Nephron progenitor cell (in vitro differentiated cells): ENCODE measurements at regions not wholly inside any gene's neighbourhood (a gene's known extent, or its start where the extent isn't known, plus 50 kb on each side); places are given as distances from the start of the nearest gene placed in this dataset.

Source experiments
- DNase-seq: peaks from one replicate; pipeline ENCODE4 v3.0.0; 2021
- H3K27ac Mint-ChIP-seq: 2 replicates; pipeline ENCODE4 v1.8.0; 2021; ENCODE audit warnings: mild to moderate bottlenecking, moderate library complexity, mixed read lengths
- H3K27me3 Mint-ChIP-seq: 2 replicates; pipeline ENCODE4 v1.8.0; 2021; ENCODE audit warnings: mild to moderate bottlenecking, low read depth, mixed read lengths; ENCODE audit not compliant: poor library complexity
- H3K36me3 Mint-ChIP-seq: 2 replicates; pipeline ENCODE4 v1.8.0; 2021; ENCODE audit warnings: low read depth, mixed read lengths
- H3K4me1 Mint-ChIP-seq: 2 replicates; pipeline ENCODE4 v1.8.0; 2021; ENCODE audit warnings: mixed read lengths
- H3K4me3 Mint-ChIP-seq: 2 replicates; pipeline ENCODE4 v1.8.0; 2021; ENCODE audit warnings: mild to moderate bottlenecking, moderate library complexity, mixed read lengths
- H3K9me3 Mint-ChIP-seq: 2 replicates; pipeline ENCODE4 v1.8.0; 2021; ENCODE audit warnings: mild to moderate bottlenecking, moderate library complexity, mixed read lengths
- TF ChIP-seq, protein P1 (sequence below): fragments of 200-600 bp; sonication (generic); IDR thresholded peaks from 2 replicates; pipeline ENCODE4 v1.5.0; 2021; ENCODE audit warnings: antibody characterized with exemption

GRCh38 chr17:5800131-5800530, 215.8 kb upstream of the NLRP1 start:
- H3K27ac Mint-ChIP-seq = no peak overlapping the region
- H3K27me3 Mint-ChIP-seq = peaks cover 27% of the 10 kb centered on the region
- no peak overlapping the region for H3K4me3 Mint-ChIP-seq
- H3K36me3 Mint-ChIP-seq = no peaks in the 10 kb centered on the region
- TF ChIP-seq, protein P1, sequence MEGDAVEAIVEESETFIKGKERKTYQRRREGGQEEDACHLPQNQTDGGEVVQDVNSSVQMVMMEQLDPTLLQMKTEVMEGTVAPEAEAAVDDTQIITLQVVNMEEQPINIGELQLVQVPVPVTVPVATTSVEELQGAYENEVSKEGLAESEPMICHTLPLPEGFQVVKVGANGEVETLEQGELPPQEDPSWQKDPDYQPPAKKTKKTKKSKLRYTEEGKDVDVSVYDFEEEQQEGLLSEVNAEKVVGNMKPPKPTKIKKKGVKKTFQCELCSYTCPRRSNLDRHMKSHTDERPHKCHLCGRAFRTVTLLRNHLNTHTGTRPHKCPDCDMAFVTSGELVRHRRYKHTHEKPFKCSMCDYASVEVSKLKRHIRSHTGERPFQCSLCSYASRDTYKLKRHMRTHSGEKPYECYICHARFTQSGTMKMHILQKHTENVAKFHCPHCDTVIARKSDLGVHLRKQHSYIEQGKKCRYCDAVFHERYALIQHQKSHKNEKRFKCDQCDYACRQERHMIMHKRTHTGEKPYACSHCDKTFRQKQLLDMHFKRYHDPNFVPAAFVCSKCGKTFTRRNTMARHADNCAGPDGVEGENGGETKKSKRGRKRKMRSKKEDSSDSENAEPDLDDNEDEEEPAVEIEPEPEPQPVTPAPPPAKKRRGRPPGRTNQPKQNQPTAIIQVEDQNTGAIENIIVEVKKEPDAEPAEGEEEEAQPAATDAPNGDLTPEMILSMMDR = no peak
- H3K9me3 Mint-ChIP-seq = peaks cover 16% of the 10 kb centered on the region
- DNase-seq = no peak
- H3K4me1 Mint-ChIP-seq = peaks cover 26% of the 10 kb centered on the region

GRCh38 chr17:5800646-5801045, 216.3 kb upstream of the NLRP1 start:
- Mint-ChIP-seq H3K27ac (no peak overlapping the region), H3K27me3 (peaks cover 22% of the 10 kb centered on the region), H3K4me3 (no peak overlapping the region), H3K36me3 (no peaks in the 10 kb centered on the region), H3K9me3 (peaks cover 20% of the 10 kb centered on the region), H3K4me1 (peaks cover 26% of the 10 kb centered on the region)
- no peak for DNase-seq
- TF ChIP-seq, protein P1 = no peak

DNA sequence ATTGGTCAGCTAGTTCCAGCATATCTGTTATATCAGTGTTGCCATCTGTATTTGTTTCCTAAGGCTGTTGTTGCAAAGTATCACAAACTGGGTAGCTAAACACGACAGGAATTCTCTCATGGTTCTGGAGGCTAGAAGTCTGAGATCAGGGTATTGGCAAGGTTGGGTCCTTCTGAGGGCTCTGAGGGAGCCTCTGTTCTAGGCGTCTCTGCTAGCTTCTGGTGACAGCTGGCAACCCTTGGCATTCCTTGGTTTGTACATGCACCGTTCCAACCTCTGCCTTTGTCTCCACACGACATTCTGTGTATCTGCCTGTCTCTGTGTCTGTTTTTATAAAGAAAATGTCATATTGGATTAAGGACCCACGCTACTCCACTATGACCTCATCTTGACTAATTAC, 219.9 kb upstream of the NLRP1 start:
- TF ChIP-seq, protein P1 = no peak
- no peak overlapping the region for H3K27ac Mint-ChIP-seq
- H3K4me1 Mint-ChIP-seq = peaks cover 14% of the 10 kb centered on the region
- peaks cover 44% of the 10 kb centered on the region for H3K9me3 Mint-ChIP-seq
- peaks cover 21% of the 10 kb centered on the region for H3K27me3 Mint-ChIP-seq
- no peak for DNase-seq
- no peak overlapping the region for H3K4me3 Mint-ChIP-seq
- H3K36me3 Mint-ChIP-seq = no peaks in the 10 kb centered on the region

DNA sequence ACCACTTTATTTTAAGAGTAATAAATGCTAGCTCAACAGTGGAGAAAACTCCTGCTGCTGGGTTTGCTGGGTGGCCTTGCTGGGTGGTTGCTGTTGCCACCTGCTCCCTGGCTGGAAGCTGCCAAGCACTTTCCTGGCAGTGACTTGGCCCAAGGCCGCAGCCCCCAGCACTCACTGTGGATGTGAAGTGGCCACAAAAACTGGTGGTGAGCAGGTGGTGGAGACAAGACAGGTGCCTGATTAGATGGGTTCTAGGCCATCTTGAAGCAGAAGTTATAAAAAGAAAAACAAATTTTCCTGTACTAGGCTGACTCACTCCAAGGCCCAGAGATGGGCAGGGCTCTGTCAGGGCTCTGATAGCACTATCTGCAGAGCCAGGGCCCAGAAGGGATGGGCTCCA, 224.7 kb upstream of the NLRP1 start:
- Mint-ChIP-seq H3K27me3 (peaks cover 12% of the 10 kb centered on the region), H3K4me3 (no peak overlapping the region), H3K4me1 (no peaks in the 10 kb centered on the region), H3K9me3 (peaks cover 74% of the 10 kb centered on the region), H3K36me3 (peaks cover 7% of the 10 kb centered on the region), H3K27ac (no peak overlapping the region)
- TF ChIP-seq, protein P1 = no peak
- no peak for DNase-seq

GRCh38 chr17:5809580-5810188, 225.4 kb upstream of the NLRP1 start:
- no peak for DNase-seq
- Mint-ChIP-seq H3K27me3 (peaks cover 12% of the 10 kb centered on the region), H3K9me3 (peaks cover 69% of the 10 kb centered on the region), H3K36me3 (peaks cover 7% of the 10 kb centered on the region), H3K4me3 (no peak overlapping the region), H3K4me1 (no peaks in the 10 kb centered on the region), H3K27ac (no peak overlapping the region)
- TF ChIP-seq, protein P1 = no peak

DNA sequence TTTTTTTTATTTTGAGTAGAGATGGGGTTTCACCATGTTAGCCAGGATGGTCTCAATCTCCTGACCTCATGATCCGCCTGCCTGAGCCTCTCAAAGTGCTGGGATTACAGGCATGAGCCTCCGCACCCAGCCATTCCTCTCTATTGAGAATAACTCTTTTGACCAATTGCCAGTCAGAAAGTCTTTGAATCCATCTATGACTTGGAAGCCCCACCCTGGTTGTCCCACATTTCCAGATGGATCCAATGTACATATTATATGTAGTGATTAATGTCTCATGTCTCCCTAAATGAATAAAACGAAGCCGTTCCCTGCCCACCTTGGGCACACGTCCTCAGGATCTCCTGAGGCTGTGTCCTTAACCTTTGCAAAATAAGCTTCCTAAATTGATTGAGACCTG, 228.3 kb upstream of the NLRP1 start:
- H3K36me3 Mint-ChIP-seq = peaks cover 7% of the 10 kb centered on the region
- peaks cover 6% of the 10 kb centered on the region for H3K4me1 Mint-ChIP-seq
- H3K27ac Mint-ChIP-seq = no peak overlapping the region
- H3K4me3 Mint-ChIP-seq = no peak overlapping the region
- peaks cover 15% of the 10 kb centered on the region for H3K27me3 Mint-ChIP-seq
- no peak for DNase-seq
- peaks cover 50% of the 10 kb centered on the region for H3K9me3 Mint-ChIP-seq
- TF ChIP-seq, protein P1 = no peak
